HG03175 (cell line): ENCODE measurements at regions not wholly inside any gene's neighbourhood (a gene's known extent, or its start where the extent isn't known, plus 50 kb on each side); places are given as distances from the start of the nearest gene placed in this dataset.
"Not testable (repeated sequence)": the region's sequence is repeated elsewhere in the genome, so short reads cannot be mapped to it uniquely, and the experiment has no call there.

Experiments used
- ATAC-seq: cut with Tn5 transposase; IDR thresholded peaks from one replicate; pipeline ENCODE4 v1.9.1; 2021; ENCODE audit warnings: mild to moderate bottlenecking, moderate library complexity; ENCODE audit not compliant: unreplicated experiment

DNA sequence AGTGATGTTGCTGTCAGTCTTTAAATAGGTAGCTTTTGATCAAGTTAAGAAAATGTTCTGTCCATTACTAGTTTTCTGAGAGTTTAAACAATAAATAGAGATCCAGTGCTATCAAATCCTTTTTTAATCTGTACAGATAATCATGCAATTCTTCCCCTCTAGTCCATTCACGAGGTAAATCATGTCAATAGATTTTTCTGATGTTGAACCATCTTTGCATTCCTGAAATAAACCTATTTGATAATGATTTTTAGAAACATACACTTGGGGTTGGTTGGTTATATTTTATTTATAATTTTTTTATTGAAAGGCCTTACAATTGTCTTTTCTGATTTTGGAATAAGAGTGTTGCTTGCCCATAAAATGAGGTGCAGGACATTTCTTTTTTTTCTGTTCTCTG, 95.0 kb downstream of the FAM53A start:
- ATAC-seq, result no peak

DNA sequence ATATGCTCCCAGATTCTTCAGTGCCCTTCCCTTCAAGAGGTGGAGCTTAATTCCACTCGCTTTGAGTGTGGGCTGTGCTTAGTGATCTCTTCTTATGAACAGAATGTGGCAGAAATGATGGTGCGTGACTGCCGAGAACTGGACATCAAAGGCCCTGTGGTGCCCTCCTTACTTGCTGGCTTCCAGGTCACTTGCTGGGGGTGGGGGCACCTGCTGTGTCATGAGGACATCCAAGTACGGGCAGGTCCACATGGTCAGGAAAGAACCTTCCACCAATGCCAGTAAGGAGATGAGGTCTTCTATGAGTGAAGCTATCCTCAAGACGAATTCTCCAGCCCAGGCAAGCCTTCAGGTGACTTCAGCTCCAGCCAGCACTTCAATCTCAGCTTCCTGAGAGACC, 95.8 kb downstream of the FAM53A start:
- no peak for ATAC-seq

DNA sequence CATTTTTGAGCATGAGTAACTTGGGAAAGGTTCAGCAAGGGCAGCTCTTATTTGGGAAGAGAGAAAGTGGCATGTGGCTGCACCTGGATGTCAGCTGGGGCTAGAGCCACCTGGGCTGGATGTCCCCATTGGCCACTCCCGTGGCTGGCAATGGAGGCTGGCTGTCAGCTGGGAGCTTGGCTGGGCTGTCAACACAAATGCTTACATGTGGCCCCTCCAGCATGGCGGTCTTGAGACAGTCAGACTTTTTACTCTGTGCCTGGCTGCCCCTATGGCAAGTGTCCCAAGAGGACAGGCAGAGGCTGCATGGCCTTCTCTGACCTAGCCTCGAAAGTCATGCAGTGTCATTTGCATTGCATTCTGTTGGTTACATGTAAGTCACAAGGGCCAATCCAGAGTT, 99.6 kb downstream of the FAM53A start:
- no peak for ATAC-seq

DNA sequence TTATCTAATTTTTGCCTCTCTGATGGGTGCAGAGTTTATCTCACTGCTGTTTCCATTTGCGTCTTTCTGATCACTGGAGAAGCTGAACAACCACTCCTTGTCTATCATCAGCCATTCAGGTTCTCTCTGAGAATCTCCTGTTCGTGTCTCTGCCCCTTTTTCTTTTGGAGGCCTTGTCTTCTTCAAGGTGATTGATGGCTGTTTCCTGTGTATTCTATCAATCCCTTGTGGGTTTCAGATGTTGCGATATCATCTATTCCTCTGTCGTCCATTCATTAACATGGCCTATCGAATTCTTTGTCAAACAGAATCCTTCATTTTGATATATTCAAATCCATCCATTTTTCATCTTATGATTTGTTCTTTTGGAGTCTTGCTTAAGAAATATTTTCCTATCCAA, 100.3 kb downstream of the FAM53A start:
- ATAC-seq, result no peak

DNA sequence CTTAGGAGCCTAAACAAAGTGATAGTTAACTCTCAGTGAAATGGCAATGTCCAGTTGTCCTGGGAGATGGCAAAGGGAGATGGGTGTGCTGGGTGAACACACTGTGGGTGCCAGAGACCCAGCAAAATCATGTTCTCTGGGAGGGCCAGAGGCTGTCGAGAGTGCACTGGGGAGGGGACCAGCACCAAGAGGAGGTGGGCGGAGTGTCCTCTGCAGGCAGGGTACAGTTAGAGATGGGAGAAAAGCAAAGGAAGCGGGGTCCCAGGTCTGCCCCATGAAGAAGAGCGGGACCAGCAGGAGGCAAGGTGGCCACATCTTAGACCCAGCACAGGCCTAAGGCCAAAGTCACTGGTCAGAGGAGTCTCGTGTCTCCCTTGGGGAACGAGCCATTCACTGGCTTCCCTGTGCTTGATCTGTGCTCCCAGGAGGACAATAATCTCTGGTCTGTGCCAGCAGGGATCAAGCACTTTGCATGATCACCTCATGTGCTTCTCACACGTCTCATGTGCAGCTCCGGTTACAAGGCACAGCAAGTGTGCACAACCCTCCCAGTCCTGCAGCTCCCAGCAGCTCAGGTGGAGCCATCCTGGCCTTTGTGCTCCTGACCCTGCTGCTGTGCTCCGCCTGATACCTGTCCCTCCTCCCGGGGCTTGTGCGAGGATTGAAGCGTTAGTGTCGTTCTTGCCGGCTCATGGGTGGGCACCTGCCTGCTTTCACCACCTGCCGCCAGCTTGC, 100.9 kb downstream of the FAM53A start:
- no peak for ATAC-seq

DNA sequence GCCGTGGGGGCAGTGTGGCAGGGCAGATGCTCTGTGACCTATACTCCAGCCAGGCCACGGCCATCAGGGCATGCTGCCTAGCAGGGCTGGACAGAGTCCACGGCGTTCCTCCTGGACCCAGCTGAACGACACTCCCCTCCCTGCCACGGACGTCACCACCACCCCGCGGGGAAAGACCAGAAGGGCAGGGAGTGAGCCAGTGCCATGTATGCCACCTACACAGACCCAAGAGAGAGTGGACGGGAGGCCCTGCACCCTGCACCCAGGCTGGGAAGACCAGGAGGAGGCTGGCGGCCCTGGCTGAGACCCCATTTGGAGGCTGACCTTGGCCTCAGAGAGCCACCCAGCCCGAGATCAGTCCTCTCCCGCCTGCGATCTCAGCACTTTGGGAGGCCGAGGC, 101.9 kb downstream of the FAM53A start:
- no peak for ATAC-seq

DNA sequence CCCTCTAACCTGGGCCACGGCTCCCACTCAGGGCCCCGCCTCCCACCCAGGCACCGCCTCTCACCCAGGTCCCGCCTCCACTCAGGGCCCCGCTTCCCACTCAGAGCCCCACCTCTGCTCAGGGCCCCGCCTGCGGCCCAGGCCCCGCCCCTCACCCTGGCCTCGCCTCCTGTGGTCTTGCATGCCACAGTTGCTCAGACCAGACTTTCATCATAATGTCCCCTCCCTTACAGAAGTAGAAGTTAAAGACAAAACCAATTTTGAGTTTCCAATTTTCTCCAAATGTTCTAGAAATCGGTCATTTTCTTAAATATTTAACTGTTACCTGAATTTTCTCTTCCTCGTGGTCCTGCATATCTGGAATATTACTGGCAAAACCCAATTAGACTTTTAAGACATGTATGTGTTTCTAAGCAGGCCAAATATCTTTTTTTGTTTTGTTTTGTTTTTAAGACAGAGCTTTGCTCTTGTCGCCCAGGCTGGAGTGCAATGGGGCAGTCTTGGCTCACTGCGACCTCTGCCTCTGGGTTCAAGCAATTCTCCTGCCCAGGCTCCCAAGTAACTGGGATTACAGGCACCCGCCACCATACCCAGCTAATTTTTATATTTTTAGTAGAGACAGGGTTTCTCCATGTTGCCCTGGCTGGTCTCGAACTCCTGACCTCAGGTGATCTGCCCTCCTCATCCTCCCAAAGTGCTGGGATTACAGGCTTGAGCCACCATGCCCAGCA, 102.8 kb downstream of the FAM53A start:
- ATAC-seq, result peak; percentile 59

DNA sequence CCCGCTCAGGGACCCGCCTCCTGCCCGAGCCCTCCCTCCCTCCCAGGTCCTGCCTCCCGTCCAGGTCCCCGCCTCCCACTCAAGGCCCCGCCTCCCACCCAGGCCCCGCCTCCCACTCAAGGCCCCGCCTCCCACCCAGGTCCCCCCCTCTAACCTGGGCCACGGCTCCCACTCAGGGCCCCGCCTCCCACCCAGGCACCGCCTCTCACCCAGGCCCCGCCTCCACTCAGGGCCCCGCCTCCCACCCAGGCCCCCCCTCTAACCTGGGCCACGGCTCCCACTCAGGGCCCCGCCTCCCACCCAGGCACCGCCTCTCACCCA, 103.5 kb downstream of the FAM53A start:
- ATAC-seq, result not testable (repeated sequence)

DNA sequence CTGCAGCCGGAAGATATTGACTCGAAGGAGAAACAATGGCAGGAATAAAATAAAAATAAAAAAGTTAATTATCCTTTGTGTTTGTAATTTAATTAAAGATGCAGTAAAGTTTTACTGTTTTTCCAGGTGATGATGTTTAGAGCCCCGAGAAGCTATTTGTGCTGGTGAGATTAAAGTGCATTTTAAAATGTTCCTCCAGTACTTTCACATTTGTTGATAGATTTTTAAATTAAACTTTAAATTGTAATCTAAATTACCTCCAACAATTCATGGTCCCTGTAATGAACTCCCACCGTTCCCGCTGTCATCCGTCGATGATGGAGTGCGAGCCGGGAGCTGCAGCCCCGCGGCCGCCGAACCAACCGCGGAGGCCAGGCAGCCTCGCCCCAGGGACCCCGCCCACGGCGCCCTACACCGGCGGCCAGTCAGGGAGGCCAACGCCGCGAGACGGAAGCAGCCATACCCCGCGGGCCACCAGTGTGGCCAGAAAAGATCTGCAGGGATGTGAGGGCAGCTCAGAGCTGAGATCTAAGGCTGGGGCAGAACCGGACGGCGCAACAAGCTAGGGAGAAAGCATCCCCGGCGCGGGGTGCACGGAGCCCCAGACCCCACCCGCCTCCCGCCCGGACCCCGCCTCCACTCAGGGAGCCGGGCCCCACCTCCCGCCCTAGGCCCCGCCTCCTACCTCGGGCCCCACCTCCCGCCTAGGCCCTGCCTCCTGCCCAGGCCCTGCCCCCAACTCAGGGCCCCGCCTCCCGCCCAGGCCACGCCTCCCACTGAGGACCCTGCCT, 104.0 kb downstream of the FAM53A start:
- peak; percentile 59 for ATAC-seq

DNA sequence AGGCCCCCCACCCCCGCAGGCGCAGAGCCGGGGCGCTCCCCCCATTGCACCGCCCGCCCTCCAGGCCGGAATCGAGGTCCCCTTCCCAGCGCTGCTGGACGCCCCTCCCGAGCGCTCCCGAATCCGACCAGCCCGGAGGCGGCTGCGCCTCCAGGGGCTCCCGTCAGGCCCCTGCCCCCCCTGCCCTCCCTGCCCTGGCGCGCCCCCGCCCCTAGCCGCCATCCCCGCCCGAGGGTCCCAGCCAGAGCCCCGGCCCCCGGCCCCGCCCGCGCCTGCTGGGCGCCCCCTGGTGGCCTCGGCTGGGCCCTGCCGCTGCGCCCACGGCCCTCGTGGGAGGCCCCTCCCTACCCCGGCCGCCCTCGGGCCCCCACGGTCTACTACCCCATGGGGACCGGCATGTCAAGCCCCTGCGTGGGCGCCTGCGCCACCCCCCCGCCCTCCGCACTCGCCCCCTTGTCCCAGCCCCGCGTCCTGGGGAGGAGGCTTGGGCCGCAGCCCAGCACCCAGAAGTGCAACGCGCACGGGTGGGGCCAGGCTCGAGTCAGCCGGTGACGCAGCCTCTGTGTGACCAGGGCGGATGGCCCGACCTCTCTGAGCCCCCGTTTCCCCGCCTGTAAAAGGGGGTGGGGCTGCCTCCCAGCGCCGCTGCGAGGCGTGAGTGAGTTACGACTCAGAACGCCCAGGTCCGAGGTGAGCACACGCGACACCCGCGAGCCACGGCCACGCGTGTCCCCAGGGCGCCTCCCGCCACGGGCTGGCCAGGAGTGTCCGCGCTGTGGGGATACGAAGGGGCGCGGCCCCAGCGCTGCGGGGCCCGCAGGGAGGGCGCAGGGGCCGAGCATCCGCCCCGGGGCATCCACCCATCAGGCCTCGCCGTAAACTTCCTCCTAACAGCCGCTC, 104.9 kb downstream of the FAM53A start:
- no peak for ATAC-seq

DNA sequence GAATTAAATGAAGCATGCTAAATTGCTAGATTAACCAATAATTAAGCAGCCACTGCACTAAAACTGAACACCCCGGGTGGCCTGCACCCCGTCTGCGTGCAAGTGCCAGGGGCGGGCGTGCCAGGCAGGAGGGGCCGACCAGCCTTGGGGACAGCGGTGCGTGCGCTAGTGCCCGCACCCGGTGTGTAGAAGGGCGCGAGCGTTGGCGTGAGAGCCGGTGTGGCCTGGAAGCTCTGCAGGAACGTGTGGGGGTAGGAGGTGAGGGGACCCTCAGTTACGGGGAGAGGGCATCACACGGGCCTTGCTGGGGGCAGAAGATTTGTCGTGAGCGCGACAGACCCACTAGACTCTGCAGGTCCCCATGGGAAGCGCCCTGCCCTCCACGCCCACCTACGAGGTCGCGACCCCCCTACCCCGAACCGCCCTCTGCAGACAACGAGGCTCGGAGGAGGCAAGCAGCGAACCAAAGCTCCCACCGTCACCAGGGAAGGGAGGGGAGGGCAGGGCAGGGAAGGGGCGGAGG, 105.8 kb downstream of the FAM53A start:
- no peak for ATAC-seq

DNA sequence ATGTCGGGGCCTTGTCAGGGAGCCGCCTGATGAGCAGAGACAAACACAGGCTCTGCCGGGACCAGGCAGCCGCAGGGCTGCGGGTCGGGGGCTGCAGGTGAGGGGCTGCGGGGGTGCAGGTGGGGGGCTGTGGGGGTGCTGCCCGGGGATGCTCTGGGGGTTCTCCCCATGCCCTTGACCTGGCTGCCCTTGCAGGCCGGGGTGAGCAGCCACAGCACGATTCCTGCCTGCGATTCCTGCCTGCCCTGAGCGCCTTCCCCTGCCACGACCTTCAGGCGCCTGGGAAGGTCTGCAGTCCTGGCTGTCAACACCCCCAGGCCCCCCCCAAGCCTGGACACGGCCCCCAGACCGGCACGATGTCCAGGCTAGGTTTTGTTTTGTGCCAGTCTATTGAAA, 106.3 kb downstream of the FAM53A start:
- no peak for ATAC-seq

DNA sequence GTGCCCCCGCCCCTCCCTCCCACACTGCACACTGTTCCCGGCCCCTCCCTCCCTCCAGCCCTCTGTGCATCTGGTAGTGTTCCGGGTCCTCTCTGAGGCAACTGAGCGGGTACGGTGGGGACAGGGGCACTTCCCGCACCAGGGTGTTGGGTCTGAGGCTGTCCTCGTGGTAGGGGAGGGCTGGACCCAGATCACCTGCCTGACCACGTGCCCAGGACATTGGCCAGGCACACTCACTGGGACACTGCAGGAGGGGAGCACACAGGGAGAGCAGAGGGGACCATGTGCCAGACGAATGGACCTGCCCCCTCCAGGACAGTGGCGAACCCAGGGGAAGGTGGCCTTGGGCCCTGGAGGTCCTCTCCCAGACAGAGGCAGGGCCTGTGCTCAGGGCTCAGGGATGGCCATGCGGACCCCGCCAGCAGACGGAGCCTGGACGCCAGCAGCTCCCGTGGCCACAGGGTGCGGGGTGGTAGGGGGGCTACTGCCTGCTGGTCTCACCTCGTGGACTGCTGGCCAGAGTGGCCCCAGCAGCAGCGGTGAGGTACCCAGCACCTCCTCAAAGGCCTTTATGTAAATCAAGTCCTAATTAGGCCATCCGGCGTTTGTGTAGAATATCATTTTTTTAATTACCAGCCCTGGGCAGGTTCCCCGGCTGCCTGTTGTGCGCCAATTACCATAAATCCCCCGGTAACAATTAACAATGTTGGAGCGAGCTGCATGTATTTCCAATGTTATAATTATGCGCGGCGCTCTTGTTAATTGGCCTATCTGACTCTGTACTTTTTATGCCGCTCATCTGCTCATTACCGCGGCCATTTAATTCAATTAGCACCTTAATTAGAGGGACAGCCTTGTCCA, 106.9 kb downstream of the FAM53A start:
- ATAC-seq, result no peak

DNA sequence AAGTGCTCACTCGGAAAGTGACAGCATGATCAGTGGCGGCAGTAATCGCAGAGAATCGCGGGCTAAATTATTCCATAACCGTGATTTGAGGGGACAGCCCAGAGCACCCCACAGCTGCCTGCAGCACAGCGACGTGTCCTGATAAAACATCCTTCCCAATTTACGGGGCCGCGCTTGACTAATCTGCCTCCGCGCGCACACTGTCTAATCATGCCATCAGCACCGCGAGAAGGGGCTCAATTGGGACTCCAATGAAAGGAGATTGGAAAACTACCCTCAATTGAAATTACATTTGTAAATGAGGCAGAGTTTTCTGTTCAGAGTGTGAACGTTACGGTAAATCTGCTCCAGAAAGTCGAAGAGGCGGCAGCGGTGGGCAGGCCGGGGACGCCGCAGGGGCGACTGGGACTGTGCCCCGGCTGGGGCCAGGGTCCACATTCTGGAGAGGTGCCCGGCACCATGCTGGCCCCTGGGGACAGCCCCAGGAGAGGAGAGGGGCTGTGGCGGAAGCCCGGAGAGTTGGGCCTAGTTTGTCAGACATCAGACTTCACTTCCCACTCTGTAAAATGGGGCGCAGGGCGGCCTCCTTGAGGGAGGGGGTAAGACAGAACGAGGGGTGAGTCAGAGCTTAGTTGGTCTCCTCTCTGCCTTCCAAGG, 107.7 kb downstream of the FAM53A start:
- ATAC-seq, result no peak

DNA sequence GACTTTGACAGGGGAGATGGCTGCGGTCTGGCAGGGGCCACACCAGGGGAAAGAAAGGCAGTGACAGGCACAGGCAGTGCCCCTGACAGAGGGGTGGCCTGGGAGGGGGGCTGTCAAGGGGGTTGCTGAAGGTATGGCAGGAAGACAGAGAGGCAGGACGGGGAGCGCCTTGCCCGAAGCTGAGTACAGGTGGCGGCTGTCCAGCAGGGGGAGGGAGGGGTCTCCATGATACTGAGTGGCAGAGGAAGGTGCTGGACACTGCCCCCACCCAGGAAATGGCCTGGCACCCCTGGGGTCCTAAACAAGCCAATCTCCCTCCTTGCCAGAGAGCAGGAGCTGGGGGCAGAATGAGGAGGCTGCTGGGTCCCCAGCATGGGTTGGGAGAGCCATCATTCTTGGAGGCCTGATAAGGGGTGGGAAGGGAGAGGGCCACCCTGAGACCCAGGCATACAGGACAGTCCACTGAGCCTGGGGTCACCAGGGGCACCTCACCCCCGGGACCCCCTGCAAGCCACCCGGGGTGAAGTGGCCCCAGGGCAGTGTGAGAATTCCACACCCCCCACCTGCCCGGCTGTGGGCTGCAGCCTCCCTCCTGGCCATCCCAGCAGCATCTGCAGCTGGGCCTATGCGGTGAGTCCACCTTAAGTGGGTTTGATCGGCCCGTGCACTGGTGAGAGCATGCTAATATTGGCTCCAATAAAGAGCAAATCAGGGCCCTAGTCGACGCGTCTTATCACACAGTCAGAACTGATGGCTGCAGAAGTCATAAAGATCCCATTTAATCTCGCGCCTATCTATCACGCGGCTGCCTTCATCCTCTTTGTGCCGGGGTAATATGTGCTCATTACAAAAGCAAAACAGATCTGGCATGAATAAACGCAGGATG, 108.5 kb downstream of the FAM53A start:
- no peak for ATAC-seq

DNA sequence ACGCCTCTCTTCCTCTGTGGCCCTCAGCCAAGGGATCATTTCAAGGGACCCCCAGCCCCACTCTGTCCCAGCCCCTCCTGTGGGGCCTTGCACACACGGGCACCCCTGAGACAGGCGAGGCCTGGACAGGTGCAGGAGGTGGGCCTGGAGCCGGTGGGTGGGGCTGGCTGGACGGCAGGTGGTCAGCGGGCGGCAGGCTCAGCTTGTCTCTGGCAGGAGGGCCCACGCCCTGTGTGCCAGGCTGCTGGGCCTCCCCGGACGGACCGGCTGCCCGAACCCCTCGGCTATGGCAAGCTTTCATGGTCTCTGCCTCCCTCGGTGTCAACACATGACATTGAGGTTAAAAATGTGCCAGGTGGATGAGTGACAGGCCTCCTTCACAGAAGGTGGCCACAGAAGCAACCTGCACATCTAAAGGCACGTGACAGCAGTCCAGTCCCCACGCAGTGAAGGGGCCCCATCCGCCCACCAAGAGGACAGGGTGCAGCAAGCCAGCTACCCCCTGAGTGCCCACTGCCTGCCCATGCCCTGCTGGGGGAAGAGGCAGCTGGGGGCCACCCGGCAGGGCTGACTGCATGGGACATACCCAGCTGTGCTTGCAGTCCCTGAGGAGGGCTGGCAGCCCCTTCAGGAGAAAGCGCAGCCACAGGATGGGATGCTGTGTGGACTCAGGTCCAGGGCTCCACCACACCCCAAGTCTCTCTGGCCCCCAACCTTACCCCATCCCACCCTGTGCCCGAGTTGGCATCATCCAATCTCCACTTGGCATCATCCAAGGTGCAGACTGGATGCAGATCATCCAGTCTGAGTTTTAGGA, 109.3 kb downstream of the FAM53A start:
- ATAC-seq, result no peak

DNA sequence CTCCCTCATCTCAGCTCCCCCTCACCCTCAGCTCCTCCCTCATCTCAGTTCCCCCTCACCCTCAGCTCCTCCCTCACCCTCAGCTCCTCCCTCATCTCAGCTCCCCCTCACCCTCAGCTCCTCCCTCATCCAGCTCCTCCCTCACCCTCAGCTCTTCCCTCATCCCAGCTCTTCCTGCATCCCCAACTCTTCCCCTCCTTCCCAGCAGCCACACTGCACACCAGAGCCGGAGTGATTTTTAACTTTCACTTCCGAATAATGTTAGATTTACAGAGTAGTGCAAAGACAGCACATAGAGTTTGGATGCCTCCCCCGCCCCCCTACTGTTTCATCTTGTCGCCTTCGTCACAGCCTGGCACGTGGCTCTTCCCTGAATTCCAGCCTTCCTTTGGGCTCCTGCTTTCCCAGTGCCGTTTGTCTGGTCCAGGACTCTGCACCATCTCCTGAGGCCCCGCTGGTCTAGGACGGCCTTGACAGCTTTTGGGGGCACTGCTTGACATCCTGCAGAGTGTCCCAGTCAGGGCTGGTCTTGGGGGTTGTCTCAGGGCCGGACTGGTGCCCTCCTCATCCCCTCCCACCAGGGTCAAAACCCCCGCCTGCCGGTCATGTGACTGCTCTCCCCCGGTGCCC, 110.2 kb downstream of the FAM53A start:
- no peak for ATAC-seq
